ENCODE measurements at regions not wholly inside any gene's neighbourhood (a gene's known extent, or its start where the extent isn't known, plus 50 kb on each side); places are given as distances from the start of the nearest gene placed in this dataset.

DNA sequence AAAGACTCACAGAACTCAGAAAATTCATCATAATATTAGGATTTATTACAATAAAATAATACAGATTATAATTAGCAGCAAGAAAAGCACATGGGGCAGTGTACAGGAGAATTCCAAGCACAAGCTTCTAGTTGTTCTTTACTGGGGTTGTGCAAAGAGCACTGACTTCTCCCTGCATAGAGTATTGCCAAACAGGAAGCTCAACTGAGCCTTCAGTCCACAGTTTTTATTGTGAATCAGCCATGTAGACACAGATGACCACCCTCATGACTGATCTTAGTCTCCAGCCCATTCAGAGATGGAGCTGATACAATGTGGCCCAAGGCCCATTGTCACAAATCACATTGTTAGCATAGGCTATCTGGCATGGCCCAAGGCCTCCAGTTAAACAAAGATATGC is 798.9 kb downstream of the KCNA4 start:
- Histone ChIP-seq H3K27ac (ENCODE audit: insufficient read depth, low read depth, low read length) (no peak overlapping the region), H3K27me3 (ENCODE audit: control insufficient read depth in 2 of 2, insufficient read depth in 2 of 2, low read length in 2 of 2) (no peaks in the 10 kb centered on the region), H3K9me1 (replicated peaks; ENCODE audit: control insufficient read depth, extremely low read depth, insufficient read depth, low read length) (no peaks in the 10 kb centered on the region), H2AFZ (ENCODE audit: low read depth, low read length) (no peak overlapping the region), H3K9me3 (replicated peaks; ENCODE audit: control insufficient read depth, insufficient read depth, low read length) (no peaks in the 10 kb centered on the region), H3K4me2 (ENCODE audit: insufficient read depth, low read length) (no peak overlapping the region), H3K4me3 (replicated peaks in 1 of 3; ENCODE audit: insufficient read depth in 1 of 3, low read depth in 1 of 3, low read length in 3 of 3) (no peak overlapping the region), H3K4me1 (ENCODE audit: control insufficient read depth, extremely low read depth, insufficient read depth, low read length) (no peaks in the 10 kb centered on the region), H3K9ac (replicated peaks; ENCODE audit: extremely low read depth, insufficient read depth, low read length) (no peak overlapping the region), H4K20me1 (replicated peaks; ENCODE audit: control insufficient read depth, extremely low read depth, insufficient read depth, low read length) (no peaks in the 10 kb centered on the region), H3K36me3 (ENCODE audit: control insufficient read depth in 2 of 2, extremely low read depth in 1 of 2, insufficient read depth in 2 of 2, low read length in 2 of 2) (no peaks in the 10 kb centered on the region), H3K79me2 (ENCODE audit: control insufficient read depth, insufficient read depth, low read length) (no peaks in the 10 kb centered on the region)
- no TSS peak for BruUV-seq (replicated peaks)
- intact Hi-C loops (cut with micrococcal nuclease) (no loop called here), dilution Hi-C loops (cut with MboI; ENCODE audit: extremely low pct_ligation_motif_present, low sequenced_read_pairs) (no loop called here)
- POLR2A ChIA-PET = no interaction called here
- TF ChIP-seq POLR2AphosphoS5 (IDR thresholded peaks at IDR 0.05; ENCODE audit: insufficient read depth, low read depth, low read length) (no peak), FOS (IDR thresholded peaks at IDR 0.05; ENCODE audit: borderline replicate concordance, insufficient read depth, low read length) (no peak), GATA2 (IDR thresholded peaks at IDR 0.05; ENCODE audit: insufficient read depth, insufficient read length, low read depth, low read length) (no peak), POLR2A (IDR thresholded peaks at IDR 0.05; ENCODE audit: low read depth, low read length) (no peak), MYC (IDR thresholded peaks at IDR 0.05; ENCODE audit: low read depth, low read length) (no peak), JUN (IDR thresholded peaks at IDR 0.05; ENCODE audit: borderline replicate concordance, insufficient read depth, insufficient read length, low read depth) (no peak), EZH2 (IDR thresholded peaks at IDR 0.05; ENCODE audit: borderline replicate concordance, low read depth, low read length, severe bottlenecking) (no peak)
- TF ChIP-seq, protein P1, sequence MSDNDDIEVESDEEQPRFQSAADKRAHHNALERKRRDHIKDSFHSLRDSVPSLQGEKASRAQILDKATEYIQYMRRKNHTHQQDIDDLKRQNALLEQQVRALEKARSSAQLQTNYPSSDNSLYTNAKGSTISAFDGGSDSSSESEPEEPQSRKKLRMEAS (IDR thresholded peaks at IDR 0.05; ENCODE audit: insufficient read depth, insufficient read length) = no peak
- TF ChIP-seq, protein P2, sequence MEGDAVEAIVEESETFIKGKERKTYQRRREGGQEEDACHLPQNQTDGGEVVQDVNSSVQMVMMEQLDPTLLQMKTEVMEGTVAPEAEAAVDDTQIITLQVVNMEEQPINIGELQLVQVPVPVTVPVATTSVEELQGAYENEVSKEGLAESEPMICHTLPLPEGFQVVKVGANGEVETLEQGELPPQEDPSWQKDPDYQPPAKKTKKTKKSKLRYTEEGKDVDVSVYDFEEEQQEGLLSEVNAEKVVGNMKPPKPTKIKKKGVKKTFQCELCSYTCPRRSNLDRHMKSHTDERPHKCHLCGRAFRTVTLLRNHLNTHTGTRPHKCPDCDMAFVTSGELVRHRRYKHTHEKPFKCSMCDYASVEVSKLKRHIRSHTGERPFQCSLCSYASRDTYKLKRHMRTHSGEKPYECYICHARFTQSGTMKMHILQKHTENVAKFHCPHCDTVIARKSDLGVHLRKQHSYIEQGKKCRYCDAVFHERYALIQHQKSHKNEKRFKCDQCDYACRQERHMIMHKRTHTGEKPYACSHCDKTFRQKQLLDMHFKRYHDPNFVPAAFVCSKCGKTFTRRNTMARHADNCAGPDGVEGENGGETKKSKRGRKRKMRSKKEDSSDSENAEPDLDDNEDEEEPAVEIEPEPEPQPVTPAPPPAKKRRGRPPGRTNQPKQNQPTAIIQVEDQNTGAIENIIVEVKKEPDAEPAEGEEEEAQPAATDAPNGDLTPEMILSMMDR (IDR thresholded peaks at IDR 0.05; ENCODE audit: extremely low read depth in 1 of 2, insufficient read depth in 1 of 2, low read depth in 1 of 2, low read length in 2 of 2) = no peak
- DNase-seq (ENCODE audit: low read depth, low spot score) (no peak), FAIRE-seq (no peak)
- CTCF ChIA-PET = no interaction called here
